ENCODE measurements at regions not wholly inside any gene's neighbourhood (a gene's known extent, or its start where the extent isn't known, plus 50 kb on each side); places are given as distances from the start of the nearest gene placed in this dataset.

GRCh38 chr1:232191560-232191959, 438.4 kb downstream of the SIPA1L2 start:
- no peaks in the 10 kb centered on the region for H3K9me3 Mint-ChIP-seq
- H3K9ac ChIP-seq (ENCODE audit: extremely low read depth, low read length, poor library complexity, severe bottlenecking) = no peak overlapping the region
- H3K4me3 Mint-ChIP-seq = no peak overlapping the region
- H3K27ac Mint-ChIP-seq = no peak overlapping the region
- H3K9me3 ChIP-seq (ENCODE audit: control insufficient read depth, low read length) = peaks cover 10% of the 10 kb centered on the region
- TF ChIP-seq CTCF (conservative IDR thresholded peaks at IDR 0.05) = no peak
- H3K27ac ChIP-seq (ENCODE audit: low read depth, low read length) = no peak overlapping the region
- no peaks in the 10 kb centered on the region for H3K27me3 ChIP-seq (ENCODE audit: control insufficient read depth, insufficient read depth, low read length, poor library complexity, severe bottlenecking)
- H3K4me3 ChIP-seq (ENCODE audit: low read length) = no peak overlapping the region
- peaks cover 13% of the 10 kb centered on the region for H3K4me1 Mint-ChIP-seq
- H3K27me3 Mint-ChIP-seq (ENCODE audit: insufficient read depth) = peaks cover 2% of the 10 kb centered on the region
- peaks cover 5% of the 10 kb centered on the region for H3K4me1 ChIP-seq (ENCODE audit: control insufficient read depth, insufficient read depth, low read length)
- WGBS, 2 experiments (ENCODE audit: insufficient coverage in 1 of 2, insufficient read length in 1 of 2) = 95% methylated on average over 6 of the region's 6 CpGs; no CpG with 5 or more reads in 1 of the 2 experiments
- no peaks in the 10 kb centered on the region for H3K36me3 Mint-ChIP-seq (ENCODE audit: low read depth)
- no peaks in the 10 kb centered on the region for H3K36me3 ChIP-seq (ENCODE audit: control insufficient read depth, insufficient read depth, low read length)
- no peak for DNase-seq

- no peak for TF ChIP-seq CTCF (conservative IDR thresholded peaks at IDR 0.05)
- H3K4me3 ChIP-seq (ENCODE audit: low read length) = no peak overlapping the region
- H3K9me3 Mint-ChIP-seq = no peaks in the 10 kb centered on the region
- no peaks in the 10 kb centered on the region for H3K27me3 ChIP-seq (ENCODE audit: control insufficient read depth, insufficient read depth, low read length, poor library complexity, severe bottlenecking)
- no peaks in the 10 kb centered on the region for H3K36me3 ChIP-seq (ENCODE audit: control insufficient read depth, insufficient read depth, low read length)
- H3K27ac Mint-ChIP-seq = no peak overlapping the region
- peaks cover 2% of the 10 kb centered on the region for H3K9me3 ChIP-seq (ENCODE audit: control insufficient read depth, low read length)
- no peak overlapping the region for H3K4me3 Mint-ChIP-seq
- no peaks in the 10 kb centered on the region for H3K36me3 Mint-ChIP-seq (ENCODE audit: low read depth)
- H3K9ac ChIP-seq (ENCODE audit: extremely low read depth, low read length, poor library complexity, severe bottlenecking) = no peak overlapping the region
- WGBS, 2 experiments (ENCODE audit: insufficient coverage in 1 of 2, insufficient read length in 1 of 2) = 57 to 98% methylated on average over 1 to 2 of the region's 2 CpGs
- H3K27ac ChIP-seq (ENCODE audit: low read depth, low read length) = no peak overlapping the region
- no peak for DNase-seq
- H3K4me1 Mint-ChIP-seq = peaks cover 13% of the 10 kb centered on the region
- peaks cover 15% of the 10 kb centered on the region for H3K27me3 Mint-ChIP-seq (ENCODE audit: insufficient read depth)
- H3K4me1 ChIP-seq (ENCODE audit: control insufficient read depth, insufficient read depth, low read length) = peaks cover 5% of the 10 kb centered on the region
Observed at GRCh38 chr1:232188318-232188717, 441.6 kb downstream of the SIPA1L2 start.

- Mint-ChIP-seq H3K36me3 (ENCODE audit: low read depth) (no peaks in the 10 kb centered on the region), H3K27me3 (ENCODE audit: insufficient read depth) (peaks cover 23% of the 10 kb centered on the region), H3K4me3 (no peak overlapping the region), H3K9me3 (no peaks in the 10 kb centered on the region), H3K27ac (no peak overlapping the region), H3K4me1 (peaks cover 13% of the 10 kb centered on the region)
- no peaks in the 10 kb centered on the region for H3K36me3 ChIP-seq (ENCODE audit: control insufficient read depth, insufficient read depth, low read length)
- DNase-seq = peak; percentile 52
- H3K9ac ChIP-seq (ENCODE audit: extremely low read depth, low read length, poor library complexity, severe bottlenecking) = no peak overlapping the region
- WGBS, 2 experiments (ENCODE audit: insufficient coverage in 1 of 2, insufficient read length in 1 of 2) = 88 to 90% methylated on average over 3 of the region's 3 CpGs
- no peaks in the 10 kb centered on the region for H3K27me3 ChIP-seq (ENCODE audit: control insufficient read depth, insufficient read depth, low read length, poor library complexity, severe bottlenecking)
- no peak overlapping the region for H3K27ac ChIP-seq (ENCODE audit: low read depth, low read length)
- TF ChIP-seq CTCF (conservative IDR thresholded peaks at IDR 0.05) = no peak
- no peaks in the 10 kb centered on the region for H3K9me3 ChIP-seq (ENCODE audit: control insufficient read depth, low read length)
- H3K4me1 ChIP-seq (ENCODE audit: control insufficient read depth, insufficient read depth, low read length) = peaks cover 5% of the 10 kb centered on the region
- no peak overlapping the region for H3K4me3 ChIP-seq (ENCODE audit: low read length)
Observed at GRCh38 chr1:232186931-232187330, 443.0 kb downstream of the SIPA1L2 start.

All from endodermal cell (in vitro differentiated cells).